ENCODE measurements at regions not wholly inside any gene's neighbourhood (a gene's known extent, or its start where the extent isn't known, plus 50 kb on each side); places are given as distances from the start of the nearest gene placed in this dataset.

DNA sequence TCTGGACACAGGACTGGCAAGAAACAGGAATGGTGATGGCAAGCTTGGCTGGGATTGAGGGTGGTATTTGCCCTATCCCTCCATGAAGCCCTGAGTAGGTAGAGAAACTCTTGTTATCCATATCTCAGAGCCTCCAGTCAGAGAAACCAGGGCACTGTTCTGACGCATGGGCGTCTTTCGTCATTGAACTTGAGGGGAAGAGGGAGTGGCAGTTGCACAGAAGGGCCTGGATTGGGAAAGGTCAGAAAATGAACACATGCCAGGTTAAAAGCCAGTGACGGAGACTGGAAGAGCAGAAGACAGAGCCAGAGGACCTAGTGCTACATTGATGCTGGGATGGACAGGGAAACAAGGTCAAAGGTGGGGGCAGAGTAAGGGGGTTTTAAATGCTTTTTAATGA, 516.7 kb downstream of the PLPP3 start:
- no peak for TF ChIP-seq POLR2A (IDR thresholded peaks at IDR 0.05)
- TF ChIP-seq, protein P1, sequence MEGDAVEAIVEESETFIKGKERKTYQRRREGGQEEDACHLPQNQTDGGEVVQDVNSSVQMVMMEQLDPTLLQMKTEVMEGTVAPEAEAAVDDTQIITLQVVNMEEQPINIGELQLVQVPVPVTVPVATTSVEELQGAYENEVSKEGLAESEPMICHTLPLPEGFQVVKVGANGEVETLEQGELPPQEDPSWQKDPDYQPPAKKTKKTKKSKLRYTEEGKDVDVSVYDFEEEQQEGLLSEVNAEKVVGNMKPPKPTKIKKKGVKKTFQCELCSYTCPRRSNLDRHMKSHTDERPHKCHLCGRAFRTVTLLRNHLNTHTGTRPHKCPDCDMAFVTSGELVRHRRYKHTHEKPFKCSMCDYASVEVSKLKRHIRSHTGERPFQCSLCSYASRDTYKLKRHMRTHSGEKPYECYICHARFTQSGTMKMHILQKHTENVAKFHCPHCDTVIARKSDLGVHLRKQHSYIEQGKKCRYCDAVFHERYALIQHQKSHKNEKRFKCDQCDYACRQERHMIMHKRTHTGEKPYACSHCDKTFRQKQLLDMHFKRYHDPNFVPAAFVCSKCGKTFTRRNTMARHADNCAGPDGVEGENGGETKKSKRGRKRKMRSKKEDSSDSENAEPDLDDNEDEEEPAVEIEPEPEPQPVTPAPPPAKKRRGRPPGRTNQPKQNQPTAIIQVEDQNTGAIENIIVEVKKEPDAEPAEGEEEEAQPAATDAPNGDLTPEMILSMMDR (IDR thresholded peaks at IDR 0.05) = no peak
